ENCODE measurements at regions not wholly inside any gene's neighbourhood (a gene's known extent, or its start where the extent isn't known, plus 50 kb on each side); places are given as distances from the start of the nearest gene placed in this dataset.
"Not testable (repeated sequence)": the region's sequence is repeated elsewhere in the genome, so short reads cannot be mapped to it uniquely, and the experiment has no call there.

DNA sequence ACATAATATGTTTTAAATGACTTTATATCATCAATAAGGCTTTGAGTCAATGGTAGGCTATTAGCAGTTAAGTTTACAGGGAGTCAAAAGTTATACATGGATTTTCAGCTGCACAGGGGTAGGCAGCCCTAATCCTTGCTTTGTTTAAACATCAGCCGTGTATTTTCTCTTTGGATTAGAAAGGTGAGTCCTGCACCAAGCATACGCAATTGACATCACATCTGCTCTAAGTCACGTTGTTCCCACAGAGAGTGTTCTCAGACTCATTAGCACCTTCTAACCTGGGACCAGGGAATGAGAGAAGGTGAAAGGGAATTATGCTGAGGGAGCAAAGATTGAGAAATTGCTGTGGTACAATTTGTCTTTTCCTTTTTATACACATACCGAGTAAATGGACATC is 148.6 kb upstream of the ZNF804B start:
- no peak for DNase-seq

DNA sequence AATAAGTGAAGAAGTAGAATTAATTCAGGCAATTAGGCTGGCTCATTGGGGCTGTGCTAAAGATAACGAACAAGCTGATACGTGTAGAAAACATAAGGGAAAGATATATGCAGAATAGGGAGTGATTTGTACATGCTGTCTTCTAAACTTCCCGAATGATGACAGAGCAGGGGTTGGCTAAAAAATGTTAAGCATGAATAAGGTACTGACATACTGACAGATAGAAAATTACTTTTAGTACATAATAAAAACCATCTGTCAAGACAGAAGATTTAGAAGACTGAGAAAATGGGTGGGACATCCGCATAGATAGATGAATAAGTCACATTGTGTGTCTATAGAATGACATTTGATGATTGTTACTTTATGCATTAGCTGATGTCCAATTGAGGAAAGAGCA is 158.8 kb upstream of the ZNF804B start:
- no peak for DNase-seq

- no peak for DNase-seq
These were observed 160.0 kb upstream of the ZNF804B start for GRCh38 chr7:88599528-88599927.

- no peak for DNase-seq
These were observed 161.5 kb upstream of the ZNF804B start for GRCh38 chr7:88597941-88598425.

- DNase-seq, result no peak
These were observed 168.5 kb upstream of the ZNF804B start for GRCh38 chr7:88590963-88591362.

GRCh38 chr7:88589927-88590326 is 169.6 kb upstream of the ZNF804B start:
- no peak for DNase-seq

GRCh38 chr7:88586890-88587289 is 172.6 kb upstream of the ZNF804B start:
- no peak for DNase-seq

DNA sequence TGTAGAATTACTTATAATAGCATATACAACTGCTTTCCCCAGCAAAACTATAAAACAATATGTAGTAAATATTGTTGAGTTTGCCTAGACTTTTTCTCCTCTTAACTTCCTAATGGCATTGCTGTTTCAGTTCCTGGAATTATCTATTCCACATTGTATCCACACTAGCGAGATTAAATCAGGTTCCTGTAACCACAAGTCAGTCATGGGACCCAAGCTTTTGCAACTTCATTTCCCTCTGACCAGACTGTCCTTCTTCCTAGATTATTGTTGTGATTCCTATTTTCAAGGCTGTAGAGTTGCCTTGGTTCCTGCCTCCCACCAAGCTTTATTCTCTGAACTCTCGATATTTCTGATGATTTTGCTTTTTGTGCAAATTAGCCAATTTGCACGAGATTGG is 173.3 kb upstream of the ZNF804B start:
- DNase-seq, result no peak

- no peak for DNase-seq
These were observed 182.8 kb upstream of the ZNF804B start for GRCh38 chr7:88576720-88577119.

GRCh38 chr7:88566162-88566729 is 193.3 kb upstream of the ZNF804B start:
- no peak for DNase-seq

DNA sequence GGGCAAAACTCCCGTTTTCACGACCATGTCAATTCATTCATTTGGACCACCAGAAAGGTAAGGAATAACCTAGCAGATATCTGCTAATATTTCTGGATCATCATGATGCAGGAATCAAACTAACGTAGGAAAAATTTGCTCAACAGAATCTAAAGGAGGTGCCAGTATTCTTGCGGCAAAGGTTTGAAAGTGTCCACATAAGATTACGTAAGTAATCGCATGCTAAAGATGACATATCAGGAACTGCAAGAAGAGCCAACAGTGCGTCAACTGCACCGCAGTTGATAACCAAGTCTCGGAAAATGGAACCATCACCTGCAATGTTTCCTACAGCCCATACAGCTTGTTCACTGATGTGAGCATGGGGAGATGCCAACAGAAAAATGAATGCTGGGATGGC is 194.1 kb upstream of the ZNF804B start:
- no peak for DNase-seq

DNA sequence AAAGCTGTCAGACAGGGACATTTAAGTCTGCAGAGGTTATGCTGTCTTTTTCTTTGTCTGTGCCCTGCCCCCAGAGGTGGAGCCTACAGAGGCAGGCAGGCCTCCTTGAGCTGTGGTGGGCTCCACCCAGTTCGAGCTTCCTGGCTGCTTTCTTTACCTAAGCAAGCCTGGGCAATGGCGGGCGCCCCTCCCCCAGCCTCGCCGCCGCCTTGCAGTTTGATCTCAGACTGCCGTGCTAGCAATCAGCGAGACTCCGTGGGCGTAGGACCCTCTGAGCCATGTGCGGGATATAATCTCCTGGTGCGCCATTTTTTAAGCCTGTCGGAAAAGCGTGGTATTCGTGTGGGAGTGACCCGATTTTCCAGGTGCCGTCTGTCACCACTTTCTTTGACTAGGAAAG is 203.1 kb upstream of the ZNF804B start:
- DNase-seq, result not testable (repeated sequence)

DNA sequence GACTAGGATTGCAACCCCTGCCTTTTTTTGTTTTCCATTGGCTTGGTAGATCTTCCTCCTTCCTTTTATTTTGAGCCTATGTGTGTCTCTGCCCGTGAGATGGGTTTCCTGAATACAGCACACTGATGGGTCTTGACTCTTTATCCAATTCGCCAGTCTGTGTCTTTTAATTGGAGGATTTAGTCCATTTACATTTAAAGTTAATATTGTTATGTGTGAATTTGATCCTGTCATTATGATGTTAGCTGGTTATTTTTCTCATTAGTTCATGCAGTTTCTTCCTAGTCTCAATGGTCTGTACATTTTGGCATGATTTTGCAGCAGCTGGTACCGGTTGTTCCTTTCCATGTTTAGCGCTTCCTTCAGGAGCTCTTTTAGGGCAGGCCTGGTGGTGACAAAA is 204.7 kb upstream of the ZNF804B start:
- DNase-seq, result not testable (repeated sequence)

DNA sequence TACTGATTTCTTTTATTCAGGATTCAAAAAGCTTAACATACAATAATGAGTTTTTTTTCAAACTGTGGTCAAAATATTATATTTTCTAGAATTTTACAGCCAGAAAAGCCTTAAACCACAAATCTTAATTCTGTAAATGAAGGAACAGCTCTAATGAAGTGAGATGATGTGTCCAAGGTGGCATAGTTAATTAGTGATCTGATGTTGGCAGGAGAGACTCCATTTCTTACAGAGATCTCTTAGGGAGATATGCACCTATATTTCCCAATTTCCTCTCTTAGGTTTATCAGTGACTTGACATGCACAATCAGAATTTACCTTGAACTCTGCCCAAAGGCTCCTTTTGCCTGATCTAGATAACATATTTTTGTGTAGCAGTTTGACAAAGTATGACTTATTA is 211.1 kb upstream of the ZNF804B start:
- DNase-seq, result no peak

GRCh38 chr7:88546808-88547207 is 212.7 kb upstream of the ZNF804B start:
- no peak for DNase-seq

GRCh38 chr7:88545663-88546062 is 213.8 kb upstream of the ZNF804B start:
- DNase-seq, result no peak

DNA sequence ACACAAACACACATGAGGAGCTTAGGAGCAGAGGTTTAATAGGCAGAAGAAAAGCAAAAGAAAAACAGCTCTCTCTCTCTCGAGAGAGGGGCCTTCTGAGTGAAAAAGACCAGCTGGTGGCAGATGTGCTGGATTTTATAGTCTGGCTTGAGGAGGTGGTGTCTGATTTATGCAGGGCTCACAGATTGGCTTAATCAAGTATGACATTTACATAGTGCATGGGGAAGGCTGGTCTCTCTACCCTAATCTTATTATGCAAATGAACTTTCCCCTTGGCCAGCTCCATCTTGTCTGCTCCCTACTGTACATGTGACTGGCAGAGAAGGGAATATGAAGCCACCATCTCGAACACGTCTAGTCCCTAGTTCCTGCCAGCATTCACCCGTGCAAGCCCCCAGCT is 219.5 kb upstream of the ZNF804B start:
- DNase-seq, result no peak

- DNase-seq, result no peak
These were observed 220.0 kb upstream of the ZNF804B start for GRCh38 chr7:88539518-88539917.

DNA sequence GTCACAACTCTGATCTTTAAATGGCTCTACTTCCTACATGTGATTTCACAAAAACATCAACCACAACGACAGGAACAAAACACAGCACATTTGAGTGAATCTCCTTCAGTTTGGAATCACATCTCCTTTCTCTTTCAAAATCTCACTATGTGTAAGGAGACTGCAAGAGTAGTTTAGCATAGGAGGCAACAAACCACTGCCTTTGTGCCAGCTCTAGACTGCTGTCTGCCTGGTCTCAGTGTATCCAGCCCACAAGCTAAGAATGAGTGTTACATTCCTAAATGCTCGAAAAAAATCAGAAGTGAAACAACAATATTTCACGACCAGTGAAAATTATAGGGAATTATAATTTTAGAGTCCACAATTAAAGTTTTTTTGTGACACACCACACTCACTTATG is 217.0 kb upstream of the STEAP4 start:
- no peak for DNase-seq

DNA sequence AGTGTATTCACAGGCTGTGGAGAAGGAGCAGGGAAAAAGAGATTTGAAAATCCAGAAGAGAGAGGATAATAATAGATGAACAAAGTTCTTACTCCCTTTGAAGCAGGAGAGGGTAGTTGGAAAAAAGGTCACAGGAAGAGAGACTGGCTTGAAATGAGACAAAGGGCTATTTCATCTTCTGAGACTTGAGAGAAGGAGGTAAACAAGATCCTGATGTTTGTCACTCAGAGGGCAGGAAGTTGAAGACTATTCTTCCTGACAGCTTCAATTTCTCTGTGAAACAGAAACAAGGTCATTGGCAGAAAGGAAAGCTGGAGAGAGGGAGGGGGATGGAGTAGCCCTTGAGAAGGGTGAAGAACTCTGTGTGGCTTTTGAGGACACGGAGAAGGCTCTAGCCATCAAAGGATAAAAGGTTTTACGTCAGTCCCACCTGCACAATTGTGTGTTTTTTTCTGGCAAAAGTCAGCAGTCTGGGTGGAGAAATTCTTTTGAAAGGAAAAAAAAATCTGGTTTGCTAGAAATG is 216.1 kb upstream of the STEAP4 start:
- peak; percentile 20 for DNase-seq

DNA sequence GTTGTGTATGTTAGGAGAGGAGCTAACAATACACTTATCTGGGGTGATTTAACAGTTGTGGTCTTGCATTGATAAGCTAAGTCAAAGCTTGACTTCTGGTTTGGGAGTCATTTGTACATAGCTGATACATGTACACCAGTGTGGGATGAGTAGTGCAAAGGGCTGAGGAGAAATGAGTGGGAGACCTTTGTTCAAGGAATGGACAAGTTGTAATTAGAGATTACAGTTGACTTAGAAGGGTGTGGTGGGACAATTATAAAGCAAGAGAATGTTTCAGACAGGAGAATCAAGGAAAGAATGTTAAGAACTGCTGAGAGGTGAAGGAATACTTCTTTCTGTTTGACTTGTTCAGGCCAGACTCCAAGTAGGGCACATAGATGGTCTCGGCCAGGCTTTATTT is 209.7 kb upstream of the STEAP4 start:
- no peak for DNase-seq

DNA sequence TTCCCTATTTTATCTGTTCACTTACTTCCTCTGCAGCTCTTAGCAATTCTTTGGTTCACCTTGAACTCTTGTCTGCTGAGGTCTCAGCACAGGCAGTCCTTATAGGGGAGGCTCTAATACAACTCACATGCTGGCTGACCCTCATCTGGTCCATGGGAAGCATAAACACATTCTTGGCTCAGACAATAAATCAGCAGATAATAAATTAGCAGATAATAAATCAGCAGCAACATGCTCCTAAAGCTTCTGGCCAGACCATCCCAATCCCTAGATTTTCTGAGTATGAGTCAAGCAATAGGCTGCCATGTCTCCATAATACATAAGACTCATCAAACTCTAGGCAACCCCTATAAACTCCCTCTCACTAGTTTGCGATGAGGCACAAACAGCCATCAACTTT is 208.6 kb upstream of the STEAP4 start:
- DNase-seq, result no peak

DNA sequence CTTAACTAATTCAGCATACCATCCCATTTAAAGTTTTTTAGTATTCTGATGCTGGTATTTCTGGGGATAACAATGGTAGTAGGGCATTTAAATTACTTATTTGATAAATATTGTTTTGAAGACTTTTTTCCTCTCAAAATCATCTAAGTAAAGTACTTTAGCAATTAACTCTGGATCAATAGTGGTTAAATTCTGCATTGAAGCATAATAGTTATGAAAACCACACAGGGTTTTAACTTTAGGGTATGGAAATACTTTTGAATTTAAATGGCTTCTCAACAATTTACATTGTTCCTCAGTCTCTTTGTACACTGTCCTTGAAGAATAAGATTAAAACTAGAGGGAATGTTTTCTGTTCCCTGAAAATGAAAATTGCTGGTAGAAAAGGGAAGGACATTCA is 202.6 kb upstream of the STEAP4 start:
- no peak for DNase-seq

DNA sequence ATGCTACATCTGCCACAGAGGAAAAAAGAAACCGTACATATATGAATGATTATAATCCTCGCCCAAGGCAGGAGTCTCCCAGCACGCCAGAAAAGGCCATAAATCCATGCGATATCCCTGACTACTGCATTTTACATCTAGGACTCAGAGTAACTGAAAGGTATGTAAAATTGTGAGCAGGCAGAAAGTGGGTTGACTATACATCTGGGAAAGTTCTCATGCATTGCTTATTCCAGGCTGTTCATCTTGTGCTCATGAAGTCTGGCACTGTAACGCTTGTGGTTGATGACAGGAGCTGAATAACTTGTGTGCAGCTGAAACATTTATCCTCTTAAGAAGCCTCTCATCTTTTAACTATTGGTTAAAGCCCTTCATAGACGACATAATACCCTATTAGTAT is 193.4 kb upstream of the STEAP4 start:
- DNase-seq, result no peak
